Liver (tissue), 7 donors: ENCODE measurements at regions not wholly inside any gene's neighbourhood (a gene's known extent, or its start where the extent isn't known, plus 50 kb on each side); places are given as distances from the start of the nearest gene placed in this dataset.

Source experiments
- DNase-seq: peaks from one replicate; pipeline ENCODE4 v3.0.0-alpha.2; 2017; ENCODE audit warnings: low spot score
- H3K27ac ChIP-seq, 2 donors: one replicate each; pipeline ENCODE4 v1.7.0; 2013; ENCODE audit warnings: inconsistent platforms in 2 of 2, low read length in 2 of 2, control low read depth in 1 of 2, low read depth in 1 of 2, mild to moderate bottlenecking in 1 of 2
- H3K27me3 ChIP-seq, 4 donors: one replicate each; pipeline versions ENCODE4 v1.6.1 to v1.7.0; 2013; ENCODE audit warnings: low read length in 3 of 4, inconsistent platforms in 1 of 4, mild to moderate bottlenecking in 1 of 4, moderate library complexity in 1 of 4; ENCODE audit not compliant: control insufficient read depth in 4 of 4, insufficient read depth in 4 of 4
- H3K36me3 ChIP-seq, 4 donors: one replicate each; pipeline versions ENCODE4 v1.6.1 to v1.7.0; 2013; ENCODE audit warnings: low read length in 3 of 4, mild to moderate bottlenecking in 3 of 4, low read depth in 1 of 4, moderate library complexity in 1 of 4; ENCODE audit not compliant: control insufficient read depth in 4 of 4, insufficient read depth in 3 of 4
- H3K4me1 ChIP-seq, 4 donors: one replicate each; pipeline versions ENCODE4 v1.6.1 to v1.7.0; 2013; ENCODE audit warnings: low read length in 3 of 4, mild to moderate bottlenecking in 3 of 4, moderate library complexity in 1 of 4; ENCODE audit not compliant: control insufficient read depth in 4 of 4, insufficient read depth in 4 of 4
- H3K4me3 ChIP-seq, 3 donors: one replicate each; pipeline versions ENCODE4 v1.6.1 to v1.7.0; 2013; ENCODE audit warnings: low read length in 3 of 3, control low read depth in 1 of 3, low read depth in 1 of 3, mild to moderate bottlenecking in 1 of 3
- H3K9ac ChIP-seq, 2 donors: one replicate each; pipeline ENCODE4 v1.7.0; 2013; ENCODE audit warnings: low read length in 2 of 2, mild to moderate bottlenecking in 2 of 2, moderate library complexity in 2 of 2, control low read depth in 1 of 2, low read depth in 1 of 2
- H3K9me3 ChIP-seq, 4 donors: one replicate each; pipeline versions ENCODE4 v1.6.1 to v1.7.0; 2013; ENCODE audit warnings: low read length in 3 of 4; ENCODE audit not compliant: control insufficient read depth in 4 of 4
- ATF3 ChIP-seq: IDR thresholded peaks from 2 replicates; pipeline ENCODE4 v1.6.1; 2016; ENCODE audit warnings: antibody characterized with exemption
- EGR1 ChIP-seq, 2 donors: IDR thresholded peaks; 2 replicates each; pipeline ENCODE4 v1.6.1; 2016 to 2018; ENCODE audit warnings: antibody characterized with exemption in 2 of 2, low read depth in 2 of 2
- FOXA1 ChIP-seq: IDR thresholded peaks from 2 replicates; pipeline ENCODE4 v1.6.1; 2016; ENCODE audit warnings: antibody characterized with exemption
- FOXA2 ChIP-seq: IDR thresholded peaks from 2 replicates; pipeline ENCODE4 v1.6.1; 2016; ENCODE audit warnings: antibody characterized with exemption
- GABPA ChIP-seq, 2 donors: IDR thresholded peaks in 1 of 2; conservative IDR thresholded peaks in 1 of 2; 2 replicates each; pipeline ENCODE4 v1.6.1; 2016; ENCODE audit warnings: antibody characterized with exemption in 2 of 2, mild to moderate bottlenecking in 1 of 2, moderate library complexity in 1 of 2
- HNF4A ChIP-seq, 2 donors: conservative IDR thresholded peaks; 2 replicates each; pipeline ENCODE4 v1.6.1; 2016; ENCODE audit warnings: antibody characterized with exemption in 2 of 2, mild to moderate bottlenecking in 2 of 2
- HNF4G ChIP-seq: IDR thresholded peaks from 2 replicates; pipeline ENCODE4 v1.6.1; 2016; ENCODE audit warnings: antibody characterized with exemption
- JUND ChIP-seq, 2 donors: IDR thresholded peaks; 2 replicates each; pipeline ENCODE4 v1.6.1; 2016; ENCODE audit warnings: antibody characterized with exemption in 2 of 2
- MAX ChIP-seq: IDR thresholded peaks from 2 replicates; pipeline ENCODE4 v1.6.1; 2016; ENCODE audit warnings: antibody characterized with exemption
- NR2F2 ChIP-seq: IDR thresholded peaks from 2 replicates; pipeline ENCODE4 v1.6.1; 2016; ENCODE audit warnings: antibody characterized with exemption
- RAD21 ChIP-seq, 2 donors: IDR thresholded peaks; 2 replicates each; pipeline ENCODE4 v1.6.1; 2016; ENCODE audit warnings: antibody characterized with exemption in 2 of 2, mild to moderate bottlenecking in 2 of 2
- REST ChIP-seq: IDR thresholded peaks from 2 replicates; pipeline ENCODE4 v1.6.1; 2016; ENCODE audit warnings: antibody characterized with exemption, mild to moderate bottlenecking
- RXRA ChIP-seq, 2 donors: IDR thresholded peaks; 2 replicates each; pipeline ENCODE4 v1.6.1; 2017 to 2018; ENCODE audit warnings: antibody characterized with exemption in 2 of 2, mild to moderate bottlenecking in 1 of 2
- SP1 ChIP-seq: IDR thresholded peaks from 2 replicates; pipeline ENCODE4 v1.6.1; 2018; ENCODE audit warnings: antibody characterized with exemption, mild to moderate bottlenecking
- TAF1 ChIP-seq: conservative IDR thresholded peaks from 2 replicates; pipeline ENCODE4 v1.6.1; 2016; ENCODE audit warnings: antibody characterized with exemption, mild to moderate bottlenecking
- YY1 ChIP-seq: IDR thresholded peaks from 2 replicates; pipeline ENCODE4 v1.6.1; 2016; ENCODE audit warnings: antibody characterized with exemption, mild to moderate bottlenecking
- ZBTB33 ChIP-seq: IDR thresholded peaks from 2 replicates; pipeline ENCODE4 v1.6.1; 2016; ENCODE audit warnings: antibody characterized with exemption
- WGBS: extraction: QIAGEN DNeasy Blood & Tissue Kit; methylation state at CpG from one replicate; pipeline ENCODE4 v1.1.7; 2013; 5-methylcytosine and 5-hydroxymethylcytosine counted together
- donor health status: healthy.
- donor health status: healthy.
- donor health status: healthy.
- donor health status: healthy.

- no peak for TF ChIP-seq SP1
- no peak for TF ChIP-seq TAF1
- no peak for TF ChIP-seq GABPA (IDR thresholded peaks at IDR 0.05 in 1 of 2, conservative IDR thresholded peaks at IDR 0.05 in 1 of 2)
- TF ChIP-seq ZBTB33: no peak
These were observed 189.5 kb upstream of the MANEA start (continued) for GRCh38 chr6:95387845-95388244.

GRCh38 chr6:95404777-95405176 is 172.6 kb upstream of the MANEA start:
- Histone ChIP-seq H3K27ac (no peak overlapping the region), H3K27me3 (peaks cover 0 to 2% (median 0%) of the 10 kb centered on the region in 4 donors), H3K9me3 (no peaks in the 10 kb centered on the region), H3K4me3 (no peak overlapping the region), H3K4me1 (no peaks in the 10 kb centered on the region), H3K9ac (no peak overlapping the region), H3K36me3 (no peaks in the 10 kb centered on the region)
- TF ChIP-seq MAX: no peak
- TF ChIP-seq RAD21 (IDR thresholded peaks at IDR 0.05): no peak
- no peak for TF ChIP-seq NR2F2
- TF ChIP-seq EGR1 (IDR thresholded peaks at IDR 0.05; ENCODE audit: low read depth in 2 of 2): no peak
- no peak for TF ChIP-seq HNF4G
- TF ChIP-seq HNF4A (conservative IDR thresholded peaks at IDR 0.05): no peak
- TF ChIP-seq JUND (IDR thresholded peaks at IDR 0.05): no peak
- TF ChIP-seq REST: no peak
- TF ChIP-seq ZBTB33: no peak
- WGBS: 80% methylated on average over 2 of the region's 2 CpGs
- DNase-seq: no peak

- Histone ChIP-seq H3K27me3 (peaks cover 0 to 2% (median 0%) of the 10 kb centered on the region in 4 donors), H3K9ac (no peak overlapping the region), H3K4me3 (no peak overlapping the region), H3K4me1 (no peaks in the 10 kb centered on the region), H3K36me3 (no peaks in the 10 kb centered on the region), H3K27ac (no peak overlapping the region), H3K9me3 (no peaks in the 10 kb centered on the region)
- no peak for DNase-seq
- WGBS: 34% methylated on average over 1 of the region's 1 CpG
- TF ChIP-seq FOXA1: no peak
- TF ChIP-seq ZBTB33: no peak
- TF ChIP-seq FOXA2: no peak
- no peak for TF ChIP-seq RAD21 (IDR thresholded peaks at IDR 0.05)
- TF ChIP-seq HNF4A (conservative IDR thresholded peaks at IDR 0.05): no peak
- TF ChIP-seq MAX: no peak
- no peak for TF ChIP-seq ATF3
- no peak for TF ChIP-seq YY1
- no peak for TF ChIP-seq SP1
- no peak for TF ChIP-seq HNF4G
- no peak for TF ChIP-seq RXRA (IDR thresholded peaks at IDR 0.05)
These were observed 169.2 kb upstream of the MANEA start for GRCh38 chr6:95408111-95408510.
